Anterior cingulate cortex (tissue), 58 donors: ENCODE measurements at regions not wholly inside any gene's neighbourhood (a gene's known extent, or its start where the extent isn't known, plus 50 kb on each side); places are given as distances from the start of the nearest gene placed in this dataset.
"Not testable (repeated sequence)": the region's sequence is repeated elsewhere in the genome, so short reads cannot be mapped to it uniquely, and the experiment has no call there.

Source experiments
- DNase-seq, 58 donors: peaks; one replicate each; lab custom pipeline; 2025; lab: John Stamatoyannopoulos, UW

- no peak for DNase-seq
These were observed 193.7 kb downstream of the IZUMO3 start for GRCh38 chr9:24351973-24352372.

GRCh38 chr9:24351258-24351657 lies 194.4 kb downstream of the IZUMO3 start:
- DNase-seq: no peak

- no peak for DNase-seq
These were observed 203.2 kb downstream of the IZUMO3 start for GRCh38 chr9:24342457-24342856.

DNA sequence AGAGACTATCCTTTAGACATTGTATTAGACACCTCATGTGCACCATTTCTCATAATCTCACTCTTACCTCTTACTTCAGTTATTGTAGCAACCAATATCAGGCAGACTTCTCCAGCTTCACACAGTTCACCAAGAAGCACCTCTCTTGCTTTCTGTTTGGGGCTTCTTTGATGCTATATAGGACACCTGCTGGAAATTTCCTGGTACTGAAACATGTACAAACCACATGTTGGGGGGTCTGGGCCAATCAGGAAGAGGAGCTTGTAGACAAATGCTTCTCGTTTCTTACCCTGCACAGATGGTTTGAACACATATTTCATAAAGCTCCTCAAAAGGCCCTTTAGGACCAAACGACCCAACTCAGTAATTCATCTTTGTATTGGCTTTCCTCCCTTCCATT lies 212.1 kb downstream of the IZUMO3 start:
- DNase-seq: no peak

DNA sequence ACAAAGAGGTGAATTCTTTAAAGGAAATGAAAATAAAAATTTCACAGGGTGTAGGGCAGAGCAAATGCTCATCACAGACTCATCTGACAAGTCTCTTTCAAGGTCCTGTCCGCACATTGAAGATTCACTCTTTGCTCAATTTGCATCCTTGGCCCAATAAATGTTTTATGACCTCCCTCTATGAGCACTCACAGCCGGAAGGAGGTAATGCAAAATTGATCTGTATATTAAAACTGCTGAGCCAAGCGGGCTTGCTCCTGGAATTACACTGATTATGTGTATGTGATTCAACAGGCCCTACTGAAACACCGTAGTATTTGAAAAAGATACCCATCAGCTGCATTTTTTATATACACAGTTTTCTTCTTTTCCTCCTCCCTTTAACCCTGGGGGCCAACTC lies 246.8 kb downstream of the IZUMO3 start:
- no peak for DNase-seq

- no peak for DNase-seq
These were observed 247.8 kb downstream of the IZUMO3 start for GRCh38 chr9:24297931-24298330.

DNA sequence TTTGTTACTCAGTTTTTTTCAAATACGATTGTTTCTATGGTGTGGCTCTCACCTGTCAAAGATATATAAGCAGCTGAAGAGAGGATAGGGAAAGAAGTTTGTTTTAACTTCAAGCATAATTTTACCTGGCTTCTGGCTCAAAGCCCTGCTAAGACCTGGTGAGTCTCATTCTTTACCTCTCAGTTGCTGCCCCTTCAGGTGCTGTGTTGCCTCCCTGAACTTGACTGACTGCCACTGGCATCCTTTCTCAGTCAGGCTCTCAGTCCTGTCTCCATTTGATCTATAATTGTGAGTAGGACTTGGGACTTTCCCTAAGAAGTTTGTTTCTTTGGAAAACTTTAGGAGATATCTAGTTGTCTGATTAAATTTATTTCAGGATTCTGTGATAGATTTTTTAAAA lies 249.6 kb downstream of the IZUMO3 start:
- DNase-seq: no peak

DNA sequence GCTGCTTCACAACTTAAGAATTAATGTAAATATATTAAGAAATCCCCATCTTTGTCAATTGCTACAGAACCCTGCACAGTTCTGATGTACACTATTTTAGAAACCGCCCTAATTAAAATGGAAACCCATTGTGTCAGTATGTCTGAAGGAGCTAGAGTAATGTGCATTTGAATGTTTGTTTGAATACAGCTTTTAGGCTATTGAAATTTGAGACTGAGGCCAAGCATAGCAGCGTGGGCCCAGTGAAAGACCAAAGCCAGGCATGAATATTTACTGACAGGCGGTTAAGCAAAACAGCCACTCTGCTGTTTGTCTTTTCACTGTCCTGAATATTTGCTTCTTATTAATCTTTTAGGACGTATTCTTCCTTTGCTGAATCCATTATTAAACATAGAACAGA lies 252.3 kb downstream of the IZUMO3 start:
- DNase-seq: no peak

DNA sequence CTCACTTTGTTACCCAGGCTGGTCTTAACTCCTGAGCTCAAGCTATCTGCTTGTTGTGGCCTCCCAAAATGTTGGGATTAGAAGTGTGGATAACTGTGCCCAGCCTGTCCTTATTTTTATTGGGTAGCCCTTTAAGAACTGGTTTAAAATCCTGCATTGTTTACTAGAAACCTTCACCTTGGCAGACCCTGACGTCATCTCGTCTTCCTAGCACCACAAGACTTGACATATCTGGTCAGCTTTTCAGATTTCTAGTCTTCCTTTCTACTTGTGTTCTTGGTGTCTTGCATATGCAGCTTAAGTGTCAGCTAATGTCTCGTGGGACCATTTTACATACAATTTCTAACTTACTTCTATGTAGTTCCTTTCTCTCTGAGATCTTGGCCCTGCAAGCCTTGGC lies 258.9 kb downstream of the IZUMO3 start:
- no peak for DNase-seq

- no peak for DNase-seq
These were observed 287.1 kb downstream of the IZUMO3 start for GRCh38 chr9:24258626-24259025.

- DNase-seq: no peak
These were observed 288.0 kb downstream of the IZUMO3 start for GRCh38 chr9:24257726-24258125.

DNA sequence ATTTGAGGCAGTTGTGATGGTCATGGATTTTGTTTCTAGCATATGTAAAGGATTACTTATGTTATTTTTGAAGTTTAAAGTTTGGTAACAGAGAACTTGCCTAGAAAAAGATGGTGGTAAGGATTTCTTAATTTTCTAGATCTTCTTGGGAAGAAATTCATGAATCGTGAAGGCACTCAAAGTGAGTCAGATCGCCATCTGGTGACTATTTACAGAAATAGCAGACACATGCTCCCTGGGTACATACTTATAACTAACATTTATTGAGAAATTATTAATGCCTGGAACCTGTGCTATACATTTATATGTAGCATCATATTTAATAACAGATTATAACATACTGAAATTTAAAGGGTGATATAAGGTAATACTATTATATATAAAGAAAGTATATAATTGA lies 299.7 kb downstream of the IZUMO3 start:
- DNase-seq: no peak

- DNase-seq: no peak
These were observed 303.1 kb downstream of the IZUMO3 start for GRCh38 chr9:24242576-24242975.

GRCh38 chr9:24218656-24219055 lies 327.0 kb downstream of the IZUMO3 start:
- DNase-seq: no peak

GRCh38 chr9:24210641-24211040 lies 335.1 kb downstream of the IZUMO3 start:
- no peak for DNase-seq

- no peak for DNase-seq
These were observed 355.7 kb downstream of the IZUMO3 start for GRCh38 chr9:24189986-24190385.

DNA sequence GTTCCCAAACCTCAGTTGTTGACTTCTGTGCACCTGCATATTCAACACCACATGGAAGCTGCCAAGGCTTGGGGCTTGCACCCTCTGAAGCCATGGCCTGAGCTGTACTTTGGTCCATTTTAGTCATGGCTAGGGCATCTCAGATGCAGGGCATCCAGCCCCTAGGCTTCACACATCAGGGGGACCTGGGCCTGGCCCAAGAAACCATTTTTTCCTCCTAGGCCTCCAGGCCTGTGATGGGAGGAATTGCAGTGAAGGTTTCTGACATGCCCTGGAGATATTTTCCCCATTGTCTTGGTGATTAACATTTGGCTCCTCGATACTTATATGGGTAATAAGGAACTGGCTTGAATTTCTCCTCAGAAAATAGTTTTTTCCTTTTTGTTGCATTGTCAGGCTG lies 354.5 kb upstream of the ELAVL2 start:
- not testable (repeated sequence) for DNase-seq

- DNase-seq: no peak
These were observed 318.8 kb upstream of the ELAVL2 start for GRCh38 chr9:24144796-24145195.

GRCh38 chr9:24135072-24135471 lies 309.0 kb upstream of the ELAVL2 start:
- peak in 1 of 58 donors; percentile 4 for DNase-seq

GRCh38 chr9:24132244-24132643 lies 306.2 kb upstream of the ELAVL2 start:
- no peak for DNase-seq

- DNase-seq: no peak
These were observed 301.5 kb upstream of the ELAVL2 start for GRCh38 chr9:24127519-24127918.

DNA sequence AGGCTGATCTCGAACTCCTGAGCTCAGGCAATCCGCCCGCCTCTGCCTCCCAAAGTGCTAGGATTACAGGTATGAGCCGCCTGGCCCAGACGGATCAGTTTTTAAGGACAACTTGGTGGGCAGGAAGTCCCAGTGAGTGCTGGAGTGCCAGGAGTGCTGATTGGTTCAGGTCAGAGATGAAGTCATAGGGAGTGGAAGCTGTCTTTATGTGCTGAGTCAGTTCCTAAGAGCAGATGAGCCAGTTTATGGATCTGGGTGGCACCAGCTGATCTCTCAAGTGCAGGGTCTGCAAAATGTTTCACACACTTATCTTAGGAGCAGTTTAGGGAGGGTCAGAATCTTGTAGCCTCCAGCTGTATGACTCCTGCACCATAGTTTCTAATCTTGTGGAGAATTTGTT lies 292.1 kb upstream of the ELAVL2 start:
- no peak for DNase-seq

GRCh38 chr9:24096756-24097155 lies 270.7 kb upstream of the ELAVL2 start:
- DNase-seq: no peak

DNA sequence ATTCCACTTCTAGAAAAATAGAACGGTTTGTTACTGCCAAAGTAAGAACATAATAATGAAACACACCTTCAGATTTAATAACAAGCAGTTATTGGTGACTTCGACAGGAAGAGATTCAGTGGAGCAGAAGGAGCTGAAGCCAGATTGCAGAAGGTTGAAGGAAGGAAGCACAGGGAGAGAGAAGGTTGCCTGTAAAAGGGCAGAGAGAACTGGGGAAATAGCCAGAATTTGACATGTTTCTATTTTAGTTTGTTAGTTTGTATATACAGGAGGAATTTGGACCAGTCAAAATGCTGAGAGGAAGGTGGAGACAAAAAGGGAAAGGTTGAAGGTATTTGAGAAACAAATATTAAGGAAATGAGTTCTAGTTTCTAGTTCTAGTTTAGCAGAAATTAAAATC lies 269.2 kb upstream of the ELAVL2 start:
- no peak for DNase-seq
